Stomach (tissue), 8 donors: ENCODE measurements at regions not wholly inside any gene's neighbourhood (a gene's known extent, or its start where the extent isn't known, plus 50 kb on each side); places are given as distances from the start of the nearest gene placed in this dataset.

Experiments used
- DNase-seq, 2 donors: peaks; one replicate each; pipeline versions ENCODE4 v3.0.0 to v3.0.0-alpha.2; 2013 to 2019
- H3K27ac ChIP-seq, 5 donors: fragments of 200-600 bp in 4 of 5; sonication (generic) in 4 of 5; one replicate each; pipeline ENCODE4 v1.5.1; 2013 to 2019; ENCODE audit warnings: mild to moderate bottlenecking in 1 of 5, moderate library complexity in 1 of 5
- H3K27me3 ChIP-seq, 3 donors: fragments of 200-600 bp; sonication (generic); one replicate each; pipeline ENCODE4 v1.5.1; 2017 to 2019; ENCODE audit warnings: mixed run types in 1 of 3
- H3K36me3 ChIP-seq, 4 donors: fragments of 200-600 bp; sonication (generic); 1 replicate in 3 of 4; 2 replicates in 1 of 4; pipeline ENCODE4 v1.5.1; 2016 to 2019
- H3K4me1 ChIP-seq, 4 donors: fragments of 200-600 bp; sonication (generic); one replicate each; pipeline ENCODE4 v1.5.1; 2016 to 2019
- H3K4me3 ChIP-seq, 4 donors: fragments of 200-600 bp; sonication (generic) in 3 of 4; one replicate each; pipeline ENCODE4 v1.5.1; 2016 to 2019; ENCODE audit warnings: mild to moderate bottlenecking in 1 of 4
- H3K9me3 ChIP-seq, 4 donors: fragments of 200-600 bp; sonication (generic); one replicate each; pipeline ENCODE4 v1.5.1; 2016 to 2019
- CTCF ChIP-seq, 7 experiments: fragments of 450-650 bp in 4 of 7; fragments of 200-600 bp in 3 of 7; sonication (generic) in 3 of 7; IDR thresholded peaks; one replicate each; pipeline ENCODE4 v1.5.1; 2016 to 2019; ENCODE audit warnings: antibody characterized with exemption in 7 of 7, control low read depth in 2 of 7, mild to moderate bottlenecking in 1 of 7
- EP300 ChIP-seq: sonication (generic); formaldehyde crosslinking; IDR thresholded peaks from one replicate; pipeline ENCODE4 v1.6.1; 2017; ENCODE audit warnings: antibody characterized with exemption
- POLR2A ChIP-seq, 4 donors: fragments of 450-650 bp; IDR thresholded peaks; one replicate each; pipeline ENCODE4 v1.6.1; 2016; ENCODE audit warnings: antibody characterized with exemption in 4 of 4, control low read depth in 2 of 4, mild to moderate bottlenecking in 1 of 4, moderate library complexity in 1 of 4
- POLR2AphosphoS5 ChIP-seq, 3 donors: sonication (generic); formaldehyde crosslinking; IDR thresholded peaks; one replicate each; pipeline ENCODE4 v1.6.1; 2016; ENCODE audit warnings: antibody characterized with exemption in 3 of 3
- WGBS, 5 donors: extraction: QIAGEN DNeasy Blood & Tissue Kit in 3 of 5; methylation state at CpG; one replicate each; pipeline versions ENCODE4 v1.1.5 to v1.1.7; 2013 to 2018; 5-methylcytosine and 5-hydroxymethylcytosine counted together
- intact Hi-C: fragments of 100-400 bp; cut with DNase I; formaldehyde crosslinking; loops from one replicate; pipeline ENCODE4 v1.15.1; 2023; ENCODE audit warnings: low total_unique reads
- donor health status: healthy with polysubstance abuse.
- donor health status: Bipolar disorder and iron deficiency.
- donor health status: healthy.

GRCh38 chr2:2743164-2743571 lies 412.1 kb upstream of the MYT1L start:
- no peaks in the 10 kb centered on the region for H3K9me3 ChIP-seq
- peaks cover 0 to 11% (median 0%) of the 10 kb centered on the region in 4 donors for H3K4me1 ChIP-seq
- H3K36me3 ChIP-seq, result no peaks in the 10 kb centered on the region
- no peaks in the 10 kb centered on the region for H3K27me3 ChIP-seq
- H3K4me3 ChIP-seq, result no peak overlapping the region
- WGBS, 5 donors, result 47 to 75% (median 65%) methylated on average over 6 of the region's 6 CpGs
- intact Hi-C loops, result no loop called here
- H3K27ac ChIP-seq, result no peak overlapping the region
- TF ChIP-seq EP300 (no peak), POLR2AphosphoS5 (IDR thresholded peaks at IDR 0.05) (no peak), POLR2A (IDR thresholded peaks at IDR 0.05) (no peak), CTCF (IDR thresholded peaks at IDR 0.05) (no peak)
- DNase-seq, result peak in 1 of 2 donors; percentile 86

- no peak overlapping the region for H3K4me3 ChIP-seq
- intact Hi-C loops, result no loop called here
- 21 to 77% (median 65%) methylated on average over 2 of the region's 2 CpGs for WGBS, 5 donors
- H3K27ac ChIP-seq, result no peak overlapping the region
- H3K9me3 ChIP-seq, result no peaks in the 10 kb centered on the region
- H3K27me3 ChIP-seq, result no peaks in the 10 kb centered on the region
- H3K36me3 ChIP-seq, result no peaks in the 10 kb centered on the region
- DNase-seq, result no peak
- TF ChIP-seq POLR2AphosphoS5 (IDR thresholded peaks at IDR 0.05) (no peak), EP300 (no peak), POLR2A (IDR thresholded peaks at IDR 0.05) (no peak), CTCF (IDR thresholded peaks at IDR 0.05) (no peak)
- H3K4me1 ChIP-seq, result peaks cover 0 to 11% (median 0%) of the 10 kb centered on the region in 4 donors
Measured at GRCh38 chr2:2742726-2743125, 411.7 kb upstream of the MYT1L start.

DNA sequence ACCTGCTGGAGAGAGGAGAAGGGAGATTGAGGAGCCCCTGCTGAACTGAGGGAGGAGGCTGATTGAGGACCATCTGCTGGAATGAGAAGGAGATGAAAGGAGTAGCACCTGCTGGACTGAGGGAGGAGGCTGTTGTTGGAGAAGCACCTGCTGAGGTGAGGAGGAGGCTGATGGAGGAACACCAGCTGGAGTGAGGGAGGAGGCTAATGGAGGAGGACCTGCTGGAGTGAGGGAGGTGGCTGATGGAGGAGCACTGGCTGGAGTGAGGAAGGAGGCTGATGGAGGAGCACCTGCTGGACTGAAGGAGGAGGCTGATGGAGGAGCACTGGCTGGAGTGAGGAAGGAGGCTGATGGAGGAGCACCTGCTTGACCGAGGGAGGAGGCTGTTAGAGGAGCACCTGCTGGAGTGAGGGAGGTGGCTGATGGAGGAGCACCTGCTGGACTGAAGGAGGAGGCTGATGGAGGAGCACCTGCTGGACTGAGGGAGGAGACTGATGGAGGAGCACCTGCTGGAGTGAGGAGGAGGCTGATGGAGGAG lies 409.2 kb upstream of the MYT1L start:
- TF ChIP-seq POLR2A (IDR thresholded peaks at IDR 0.05) (no peak), CTCF (IDR thresholded peaks at IDR 0.05) (no peak), POLR2AphosphoS5 (IDR thresholded peaks at IDR 0.05) (no peak), EP300 (no peak)
- Histone ChIP-seq H3K27ac (no peak overlapping the region), H3K27me3 (no peaks in the 10 kb centered on the region), H3K4me1 (peaks cover 0 to 11% (median 0%) of the 10 kb centered on the region in 4 donors), H3K9me3 (no peaks in the 10 kb centered on the region), H3K4me3 (no peak overlapping the region), H3K36me3 (no peaks in the 10 kb centered on the region)
- intact Hi-C loops, result no loop called here
- WGBS, 5 donors, result 82 to 96% (median 92%) methylated on average over 1 of the region's 1 CpG
- no peak for DNase-seq

DNA sequence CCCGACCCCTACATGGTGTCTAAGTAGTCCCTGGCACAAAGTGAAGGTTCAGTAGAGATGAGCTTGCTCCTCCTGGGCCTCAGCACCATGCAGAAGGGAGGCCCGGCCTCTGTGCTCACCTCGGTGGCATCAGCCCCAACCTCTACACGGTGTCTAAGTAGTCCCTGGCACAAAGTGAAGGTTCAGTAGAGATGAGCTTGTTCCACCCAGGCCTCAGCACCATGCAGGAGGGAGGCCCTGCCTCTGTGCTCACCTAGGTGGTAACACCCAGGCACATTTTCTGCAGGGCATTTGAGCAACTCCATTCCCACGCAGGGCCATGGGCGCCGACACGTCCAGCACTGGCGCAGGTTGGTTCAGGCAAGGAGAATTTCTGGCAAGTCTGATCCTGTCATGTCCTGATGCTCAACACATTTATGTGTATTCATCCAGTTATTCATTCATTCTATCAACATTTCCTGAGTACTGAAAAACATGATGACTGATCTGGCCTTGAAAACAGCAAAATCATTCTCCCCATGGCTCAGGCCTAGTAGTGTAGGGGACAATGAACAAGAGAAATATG lies 408.2 kb upstream of the MYT1L start:
- 84 to 100% (median 94%) methylated on average over 6 to 9 of the region's 9 CpGs for WGBS, 5 donors
- Histone ChIP-seq H3K27me3 (peaks cover 0 to 6% (median 0%) of the 10 kb centered on the region in 3 donors), H3K27ac (no peak overlapping the region), H3K36me3 (no peaks in the 10 kb centered on the region), H3K4me1 (peaks cover 0 to 11% (median 0%) of the 10 kb centered on the region in 4 donors), H3K9me3 (no peaks in the 10 kb centered on the region), H3K4me3 (no peak overlapping the region)
- intact Hi-C loops, result no loop called here
- DNase-seq, result no peak
- TF ChIP-seq EP300 (no peak), POLR2AphosphoS5 (IDR thresholded peaks at IDR 0.05) (no peak), POLR2A (IDR thresholded peaks at IDR 0.05) (no peak), CTCF (IDR thresholded peaks at IDR 0.05) (no peak)
